ENCODE measurements at regions not wholly inside any gene's neighbourhood (a gene's known extent, or its start where the extent isn't known, plus 50 kb on each side); places are given as distances from the start of the nearest gene placed in this dataset.

GRCh38 chr5:135137146-135137915, 103.3 kb upstream of the PITX1 start:
- TF ChIP-seq CTCF (IDR thresholded peaks at IDR 0.05; ENCODE audit: insufficient read depth, low read length, poor library complexity, severe bottlenecking), result no peak
- Histone ChIP-seq H3K4me3 (replicated peaks; ENCODE audit: low read depth, low read length) (no peak overlapping the region), H3K27me3 (replicated peaks; ENCODE audit: control insufficient read depth, insufficient read depth, low read length) (no peaks in the 10 kb centered on the region; the same call in 1 of the 2 replicates), H3K36me3 (ENCODE audit: control insufficient read depth, insufficient read depth, low read length) (no peaks in the 10 kb centered on the region)
- DNase-seq (ENCODE audit: extremely low read depth, insufficient read length), result no peak

GRCh38 chr5:135136546-135136945, 102.5 kb upstream of the PITX1 start:
- Histone ChIP-seq H3K4me3 (replicated peaks; ENCODE audit: low read depth, low read length) (no peak overlapping the region), H3K27me3 (replicated peaks; ENCODE audit: control insufficient read depth, insufficient read depth, low read length) (no peaks in the 10 kb centered on the region; the same call in 1 of the 2 replicates), H3K36me3 (ENCODE audit: control insufficient read depth, insufficient read depth, low read length) (no peaks in the 10 kb centered on the region)
- no peak for TF ChIP-seq CTCF (IDR thresholded peaks at IDR 0.05; ENCODE audit: insufficient read depth, low read length, poor library complexity, severe bottlenecking)
- no peak for DNase-seq (ENCODE audit: extremely low read depth, insufficient read length)

GRCh38 chr5:135135530-135136226, 101.7 kb upstream of the PITX1 start:
- DNase-seq (ENCODE audit: extremely low read depth, insufficient read length), result no peak
- no peaks in the 10 kb centered on the region for H3K36me3 ChIP-seq (ENCODE audit: control insufficient read depth, insufficient read depth, low read length)
- no peak for TF ChIP-seq CTCF (IDR thresholded peaks at IDR 0.05; ENCODE audit: insufficient read depth, low read length, poor library complexity, severe bottlenecking)

DNA sequence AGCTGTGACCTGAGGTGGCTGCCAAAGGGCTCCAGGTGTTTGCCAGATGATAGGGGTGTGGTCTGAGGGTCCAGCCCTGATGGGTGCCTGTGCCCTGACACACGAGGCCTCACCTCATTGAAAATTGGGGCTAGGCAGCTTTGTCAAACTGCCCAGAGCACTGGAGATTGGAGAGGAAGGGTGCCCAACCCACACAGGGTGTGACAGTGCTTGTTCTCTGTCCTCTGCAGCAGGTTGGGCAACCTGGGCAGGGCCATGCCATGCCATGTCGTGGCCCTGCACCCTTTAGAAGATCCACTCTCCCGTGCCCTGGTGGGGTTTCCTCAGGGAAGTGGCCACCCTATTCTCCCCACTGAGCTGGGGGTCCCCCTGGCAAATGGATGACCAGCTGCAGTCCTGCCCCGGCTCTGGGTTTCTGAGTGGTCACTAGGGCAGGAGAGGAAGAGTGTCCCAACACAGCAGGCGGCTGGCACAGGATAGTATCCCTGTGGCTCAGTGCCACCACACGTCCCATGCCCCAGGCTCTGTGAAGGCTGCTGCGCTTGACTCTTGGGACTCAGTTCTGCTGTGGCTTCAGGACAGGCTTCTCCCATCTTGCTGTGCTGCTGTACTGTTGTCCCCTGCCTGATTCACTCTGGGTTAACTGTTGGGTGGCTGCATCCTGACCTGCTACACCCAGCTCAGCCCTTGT, 100.8 kb upstream of the PITX1 start:
- TF ChIP-seq CTCF (IDR thresholded peaks at IDR 0.05; ENCODE audit: insufficient read depth, low read length, poor library complexity, severe bottlenecking), result no peak
- Histone ChIP-seq H3K4me3 (replicated peaks; ENCODE audit: low read depth, low read length) (no peak overlapping the region), H3K36me3 (ENCODE audit: control insufficient read depth, insufficient read depth, low read length) (no peaks in the 10 kb centered on the region), H3K27me3 (replicated peaks; ENCODE audit: control insufficient read depth, insufficient read depth, low read length) (no peaks in the 10 kb centered on the region; the same call in none of the 2 replicates)
- no peak for DNase-seq (ENCODE audit: extremely low read depth, insufficient read length)

More at GRCh38 chr5:135135530-135136226, 101.7 kb upstream of the PITX1 start:
- H3K27me3 ChIP-seq (replicated peaks; ENCODE audit: control insufficient read depth, insufficient read depth, low read length), result no peaks in the 10 kb centered on the region; the same call in none of the 2 replicates
- no peak overlapping the region for H3K4me3 ChIP-seq (replicated peaks; ENCODE audit: low read depth, low read length)

DNA sequence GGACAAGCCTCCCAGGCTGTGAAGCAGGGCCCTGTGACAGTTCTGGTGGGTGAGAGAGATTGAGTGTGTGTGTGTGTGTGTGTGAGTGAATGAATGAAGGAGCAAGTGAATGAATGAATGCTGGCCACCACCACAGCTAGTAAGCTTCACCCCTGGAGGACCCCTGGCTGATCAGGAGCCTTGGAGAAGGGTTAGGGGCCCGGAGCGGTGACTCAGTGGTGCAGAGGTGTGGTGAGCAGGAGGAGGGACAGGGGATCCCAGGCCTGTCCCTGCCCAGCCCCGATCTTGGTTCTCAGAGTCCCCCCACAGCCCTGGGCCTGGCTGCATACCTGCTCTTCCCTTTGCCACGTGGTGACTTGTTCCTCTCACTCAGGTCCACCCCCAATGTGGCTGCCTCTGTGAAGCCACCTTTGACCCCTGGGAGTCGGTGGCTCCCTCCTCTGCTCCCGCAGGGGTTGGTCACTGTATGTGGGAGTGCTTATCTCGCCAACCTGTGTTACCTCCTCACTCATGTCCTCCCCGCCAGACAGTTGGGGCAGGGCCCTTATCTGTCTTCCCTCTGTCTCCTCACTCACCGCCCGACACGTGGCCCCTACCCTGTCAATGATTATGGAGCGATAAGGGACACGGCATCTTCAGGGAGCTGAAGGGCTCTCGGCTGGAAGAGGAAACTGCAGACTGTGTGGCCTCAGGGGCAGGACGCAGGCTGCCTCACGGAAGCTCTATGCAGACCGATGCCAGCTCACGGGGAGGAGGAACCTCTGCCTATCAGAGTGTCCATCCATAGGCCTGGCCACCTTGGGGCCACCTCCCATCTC, 99.9 kb upstream of the PITX1 start:
- no peak for DNase-seq (ENCODE audit: extremely low read depth, insufficient read length)
- no peaks in the 10 kb centered on the region for H3K36me3 ChIP-seq (ENCODE audit: control insufficient read depth, insufficient read depth, low read length)
- TF ChIP-seq CTCF (IDR thresholded peaks at IDR 0.05; ENCODE audit: insufficient read depth, low read length, poor library complexity, severe bottlenecking), result no peak
- no peak overlapping the region for H3K4me3 ChIP-seq (replicated peaks; ENCODE audit: low read depth, low read length)
- peaks cover 2% of the 10 kb centered on the region for H3K27me3 ChIP-seq (replicated peaks; ENCODE audit: control insufficient read depth, insufficient read depth, low read length)

Data from GM06990 (cell line).